ENCODE measurements at regions not wholly inside any gene's neighbourhood (a gene's known extent, or its start where the extent isn't known, plus 50 kb on each side); places are given as distances from the start of the nearest gene placed in this dataset.

DNA sequence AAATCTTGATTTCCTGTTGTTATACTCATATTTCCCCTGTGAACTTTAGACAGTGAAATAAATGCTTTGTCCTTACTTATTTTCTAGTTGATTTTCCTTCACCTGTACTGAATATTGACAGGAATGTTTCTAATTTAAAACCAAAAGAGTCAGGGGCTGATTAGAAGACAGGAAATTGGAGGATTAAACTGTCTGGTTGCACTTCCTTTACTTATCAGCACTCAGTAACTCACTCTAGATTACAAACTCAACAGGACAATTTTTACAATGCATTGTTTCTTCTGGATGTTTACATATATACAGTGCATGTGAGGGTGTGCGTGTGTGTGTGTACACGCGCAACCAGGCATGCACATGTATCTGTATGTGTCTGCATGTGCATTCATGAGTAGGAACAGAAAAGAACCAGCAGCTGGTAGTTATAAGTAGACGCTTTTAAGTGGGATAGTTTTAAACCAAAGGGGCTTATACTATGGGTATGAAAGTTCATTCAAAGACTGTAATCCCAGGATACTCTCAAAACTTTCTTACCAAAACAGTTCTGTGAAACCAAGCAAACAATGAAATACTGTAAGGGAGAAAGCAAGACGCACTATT lies 212.0 kb upstream of the NFIA start:
- TF ChIP-seq CTCF (IDR thresholded peaks at IDR 0.05; ENCODE audit: control extremely low read depth in 1 of 3, insufficient read depth in 1 of 3, low read depth in 1 of 3, low read length in 3 of 3): no peak
- no peak for TF ChIP-seq CHD7 (IDR thresholded peaks at IDR 0.05; ENCODE audit: insufficient replicate concordance, low read length)
- no peak for TF ChIP-seq TEAD4 (IDR thresholded peaks at IDR 0.05; ENCODE audit: low read depth, low read length)
- TF ChIP-seq MAX (IDR thresholded peaks at IDR 0.05): no peak
- TF ChIP-seq NANOG (IDR thresholded peaks at IDR 0.05; ENCODE audit: insufficient read depth, low read depth, low read length, poor library complexity, severe bottlenecking): no peak
- TF ChIP-seq, protein P1, sequence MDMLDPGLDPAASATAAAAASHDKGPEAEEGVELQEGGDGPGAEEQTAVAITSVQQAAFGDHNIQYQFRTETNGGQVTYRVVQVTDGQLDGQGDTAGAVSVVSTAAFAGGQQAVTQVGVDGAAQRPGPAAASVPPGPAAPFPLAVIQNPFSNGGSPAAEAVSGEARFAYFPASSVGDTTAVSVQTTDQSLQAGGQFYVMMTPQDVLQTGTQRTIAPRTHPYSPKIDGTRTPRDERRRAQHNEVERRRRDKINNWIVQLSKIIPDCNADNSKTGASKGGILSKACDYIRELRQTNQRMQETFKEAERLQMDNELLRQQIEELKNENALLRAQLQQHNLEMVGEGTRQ (IDR thresholded peaks at IDR 0.05; ENCODE audit: low read length): no peak
